ENCODE measurements at regions not wholly inside any gene's neighbourhood (a gene's known extent, or its start where the extent isn't known, plus 50 kb on each side); places are given as distances from the start of the nearest gene placed in this dataset.

- Histone ChIP-seq H3K79me2 (ENCODE audit: low read depth) (no peaks in the 10 kb centered on the region), H3K27ac (no peak overlapping the region), H3K36me3 (ENCODE audit: low read depth) (no peaks in the 10 kb centered on the region), H3K27me3 (ENCODE audit: insufficient read depth, low read depth) (no peaks in the 10 kb centered on the region), H3K4me2 (no peak overlapping the region), H3K4me1 (replicated peaks; ENCODE audit: insufficient read depth) (no peaks in the 10 kb centered on the region), H4K20me1 (ENCODE audit: insufficient read depth) (no peaks in the 10 kb centered on the region), H2AFZ (no peak overlapping the region), H3F3A (ENCODE audit: insufficient read depth, low read depth) (no peaks in the 10 kb centered on the region), H3K4me3 (no peak overlapping the region), H3K9me2 (ENCODE audit: insufficient read depth) (no peaks in the 10 kb centered on the region), H3K9me3 (ENCODE audit: insufficient read depth, low read depth) (no peaks in the 10 kb centered on the region)
- TF ChIP-seq EZH2 (IDR thresholded peaks at IDR 0.05; ENCODE audit: low read depth): no peak
- no peak for TF ChIP-seq CTCF (conservative IDR thresholded peaks at IDR 0.05)
- ChIA-PET POLR2A (ENCODE audit: unreplicated experiment) (no interaction called here), CTCF (no interaction called here)
- no TSS peak for BruUV-seq (replicated peaks)
- DNase-seq: no peak
- intact Hi-C loops (cut with micrococcal nuclease; ENCODE audit: unreplicated experiment): no loop called here
Observed at GRCh38 chr1:188761226-188761625, 1716.4 kb downstream of the BRINP3 start.

GRCh38 chr1:188762166-188762743, 1715.4 kb downstream of the BRINP3 start:
- POLR2A ChIA-PET (ENCODE audit: unreplicated experiment): no interaction called here
- no peaks in the 10 kb centered on the region for H3K79me2 ChIP-seq (ENCODE audit: low read depth)
- H2AFZ ChIP-seq: no peak overlapping the region
- no peaks in the 10 kb centered on the region for H3F3A ChIP-seq (ENCODE audit: insufficient read depth, low read depth)
- CTCF ChIA-PET: no interaction called here
- no peaks in the 10 kb centered on the region for H3K4me1 ChIP-seq (replicated peaks; ENCODE audit: insufficient read depth)
- H3K27ac ChIP-seq: no peak overlapping the region
- H3K36me3 ChIP-seq (ENCODE audit: low read depth): no peaks in the 10 kb centered on the region
- H3K4me2 ChIP-seq: no peak overlapping the region
- H3K9me3 ChIP-seq (ENCODE audit: insufficient read depth, low read depth): no peaks in the 10 kb centered on the region
- H4K20me1 ChIP-seq (ENCODE audit: insufficient read depth): no peaks in the 10 kb centered on the region
- no peak for TF ChIP-seq CTCF (conservative IDR thresholded peaks at IDR 0.05)
- TF ChIP-seq EZH2 (IDR thresholded peaks at IDR 0.05; ENCODE audit: low read depth): no peak
- no peaks in the 10 kb centered on the region for H3K27me3 ChIP-seq (ENCODE audit: insufficient read depth, low read depth)
- intact Hi-C loops (cut with micrococcal nuclease; ENCODE audit: unreplicated experiment): no loop called here
- H3K9me2 ChIP-seq (ENCODE audit: insufficient read depth): no peaks in the 10 kb centered on the region
- no peak for DNase-seq
- BruUV-seq (replicated peaks): no TSS peak
- H3K4me3 ChIP-seq: no peak overlapping the region

GRCh38 chr1:188763541-188763940, 1714.1 kb downstream of the BRINP3 start:
- ChIA-PET POLR2A (ENCODE audit: unreplicated experiment) (no interaction called here), CTCF (no interaction called here)
- H3K4me1 ChIP-seq (replicated peaks; ENCODE audit: insufficient read depth): no peaks in the 10 kb centered on the region
- H3K4me3 ChIP-seq: no peak overlapping the region
- H3K4me2 ChIP-seq: no peak overlapping the region
- no peak for DNase-seq
- TF ChIP-seq CTCF (conservative IDR thresholded peaks at IDR 0.05) (no peak), EZH2 (IDR thresholded peaks at IDR 0.05; ENCODE audit: low read depth) (no peak)
- H3K36me3 ChIP-seq (ENCODE audit: low read depth): no peaks in the 10 kb centered on the region
- no peaks in the 10 kb centered on the region for H4K20me1 ChIP-seq (ENCODE audit: insufficient read depth)
- no peaks in the 10 kb centered on the region for H3K79me2 ChIP-seq (ENCODE audit: low read depth)
- no peaks in the 10 kb centered on the region for H3K27me3 ChIP-seq (ENCODE audit: insufficient read depth, low read depth)
- peaks cover 2% of the 10 kb centered on the region; the same call in 1 of the 2 replicates for H3K9me3 ChIP-seq (ENCODE audit: insufficient read depth, low read depth)
- no peak overlapping the region for H3K27ac ChIP-seq
- no peaks in the 10 kb centered on the region for H3F3A ChIP-seq (ENCODE audit: insufficient read depth, low read depth)
- BruUV-seq (replicated peaks): no TSS peak
- no peak overlapping the region for H2AFZ ChIP-seq
- no peaks in the 10 kb centered on the region for H3K9me2 ChIP-seq (ENCODE audit: insufficient read depth)
- intact Hi-C loops (cut with micrococcal nuclease; ENCODE audit: unreplicated experiment): no loop called here

All from PC-9 (cell line).